Right ventricle myocardium superior (tissue), 1 donor: ENCODE measurements at regions not wholly inside any gene's neighbourhood (a gene's known extent, or its start where the extent isn't known, plus 50 kb on each side); places are given as distances from the start of the nearest gene placed in this dataset.
"Not testable (repeated sequence)": the region's sequence is repeated elsewhere in the genome, so short reads cannot be mapped to it uniquely, and the experiment has no call there.

Experiments
- ATAC-seq: fragments of 200-7000 bp; cut with Tn5 transposase; one replicate; pipeline ENCODE4 v1.9.1; 2020; ENCODE audit warnings: mild to moderate bottlenecking; ENCODE audit not compliant: poor library complexity
- DNase-seq: peaks from one replicate; pipeline ENCODE4 v3.0.0-alpha.2; 2020
- intact Hi-C: fragments of 100-400 bp; cut with DNase I; formaldehyde crosslinking; loops from one replicate; pipeline ENCODE4 v1.11.2; 2022
- donor health status: DM: no; HTN: yes; CAD: no; lungs with severe emphysema.

GRCh38 chr6:137933696-137934095 lies 66.6 kb downstream of the TNFAIP3 start:
- DNase-seq (peak; percentile 53), ATAC-seq (peak; percentile 96)
- intact Hi-C loops = no loop called here

- DNase-seq (no peak), ATAC-seq (no peak)
- intact Hi-C loops = no loop called here
Observed at GRCh38 chr6:137936798-137937197, 69.7 kb downstream of the TNFAIP3 start.

DNA sequence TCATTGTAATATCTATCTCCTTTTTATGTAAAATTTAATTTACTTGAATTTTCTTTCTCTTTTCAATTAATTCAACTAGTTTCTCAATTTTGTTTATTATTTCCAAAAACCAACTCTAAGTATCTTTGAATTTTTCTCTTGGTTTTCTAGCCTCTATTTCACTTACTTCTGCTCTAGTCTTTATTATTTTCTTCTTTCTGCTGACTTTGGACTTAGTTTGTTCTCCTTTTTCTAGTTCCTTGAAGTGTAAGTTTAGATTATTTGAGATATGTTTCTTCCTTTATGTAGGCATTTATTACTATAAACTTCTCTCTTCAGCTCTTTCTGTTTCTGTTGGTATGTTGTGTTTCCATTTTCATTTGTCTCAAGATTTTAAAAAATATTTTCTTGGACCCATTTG lies 70.8 kb downstream of the TNFAIP3 start:
- no peak for DNase-seq
- no peak for ATAC-seq
- intact Hi-C loops = no loop called here

DNA sequence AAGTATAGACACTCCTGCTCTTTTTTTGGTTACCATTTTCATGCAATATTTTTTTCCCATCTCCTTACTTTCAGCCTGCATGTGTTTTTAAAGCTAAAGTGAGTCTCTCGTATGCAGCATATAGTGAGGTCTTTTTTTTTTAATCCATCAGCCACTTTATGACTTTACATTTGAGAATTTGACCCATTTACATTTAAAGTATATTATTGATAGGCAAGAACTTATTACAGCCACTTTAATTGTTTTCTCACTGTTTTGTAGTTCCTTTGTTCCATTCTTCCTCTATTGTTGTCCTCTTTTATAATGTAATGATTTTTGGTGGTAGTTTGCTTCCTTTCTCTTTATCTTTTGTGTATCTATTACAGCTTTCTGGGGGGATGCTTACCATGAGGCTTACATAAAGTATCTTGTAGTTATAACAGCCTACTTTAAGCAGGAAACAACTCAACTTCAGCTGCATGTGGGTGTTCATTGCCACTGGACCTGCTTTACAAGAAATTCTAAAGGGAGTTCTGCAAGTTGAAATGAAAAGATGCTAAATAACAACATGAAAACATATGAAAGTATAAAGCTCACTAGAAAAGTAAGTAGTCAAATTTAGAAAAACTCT lies 71.8 kb downstream of the TNFAIP3 start:
- no peak for ATAC-seq
- intact Hi-C loops = no loop called here
- DNase-seq = no peak

GRCh38 chr6:137941995-137942394 lies 74.9 kb downstream of the TNFAIP3 start:
- ATAC-seq (no peak), DNase-seq (no peak)
- intact Hi-C loops = no loop called here

DNA sequence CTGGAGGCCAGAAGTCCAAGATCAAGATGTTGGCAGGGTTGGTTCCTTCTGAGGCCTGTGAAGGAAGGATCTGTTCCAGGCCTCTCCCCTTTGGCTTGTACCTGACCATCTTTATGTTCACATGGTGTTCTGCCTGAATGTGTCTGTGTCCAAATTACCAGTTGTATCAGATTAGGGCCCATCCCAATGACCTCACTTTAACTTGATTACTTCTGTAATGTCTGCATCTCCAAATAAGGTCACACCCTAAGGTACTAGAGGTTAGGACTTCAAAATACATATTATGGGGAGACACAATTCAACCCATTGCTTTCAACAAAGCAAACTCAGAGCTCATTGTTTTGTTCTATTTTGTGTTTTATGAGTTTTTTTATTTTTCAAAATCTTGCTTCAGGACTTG lies 75.7 kb downstream of the TNFAIP3 start:
- intact Hi-C loops = no loop called here
- no peak for ATAC-seq
- DNase-seq = no peak

- peak; percentile 51 for ATAC-seq
- DNase-seq = not testable (repeated sequence)
- intact Hi-C loops = loop anchor here (2.0 kb wide), 1 partner anchor 238 kb away; no protein-coding TSS in a partner anchor
Observed at GRCh38 chr6:137944381-137944780, 77.3 kb downstream of the TNFAIP3 start.

DNA sequence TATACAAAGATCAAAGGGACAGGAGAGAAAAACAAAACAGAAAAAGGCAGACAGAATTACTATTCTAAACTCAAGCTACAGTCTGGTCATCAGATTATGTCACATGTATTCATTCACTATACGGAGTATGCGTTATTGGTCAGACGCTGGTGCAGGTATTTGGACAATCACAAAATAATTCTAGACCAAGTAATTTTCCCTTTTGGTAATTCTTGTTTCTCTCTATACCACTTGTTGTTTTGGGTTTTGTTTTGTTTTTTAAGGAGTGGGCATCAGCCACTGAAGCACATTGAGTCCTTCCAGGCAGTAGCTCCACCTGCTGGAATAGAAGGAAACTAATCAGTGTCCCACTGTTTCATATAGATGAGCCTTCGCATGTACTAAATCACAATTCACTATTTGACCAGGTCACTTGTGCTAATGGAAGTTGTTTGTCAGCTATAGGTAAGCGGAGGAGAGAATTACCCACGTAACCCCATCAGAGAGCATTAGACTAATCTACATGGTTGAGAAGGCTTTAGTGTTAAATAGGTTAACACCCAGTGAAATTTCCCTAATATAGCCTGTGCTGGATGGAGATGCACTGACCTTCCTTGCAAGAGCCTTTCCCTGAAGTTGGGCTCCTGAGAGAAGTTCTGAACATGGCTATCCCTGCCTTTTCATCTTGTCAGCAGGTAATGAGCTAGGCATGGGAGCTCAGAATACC lies 77.9 kb downstream of the TNFAIP3 start:
- intact Hi-C loops = loop anchor here (2.0 kb wide), 1 partner anchor 238 kb away; no protein-coding TSS in a partner anchor
- no peak for DNase-seq
- peak; percentile 94 for ATAC-seq

DNA sequence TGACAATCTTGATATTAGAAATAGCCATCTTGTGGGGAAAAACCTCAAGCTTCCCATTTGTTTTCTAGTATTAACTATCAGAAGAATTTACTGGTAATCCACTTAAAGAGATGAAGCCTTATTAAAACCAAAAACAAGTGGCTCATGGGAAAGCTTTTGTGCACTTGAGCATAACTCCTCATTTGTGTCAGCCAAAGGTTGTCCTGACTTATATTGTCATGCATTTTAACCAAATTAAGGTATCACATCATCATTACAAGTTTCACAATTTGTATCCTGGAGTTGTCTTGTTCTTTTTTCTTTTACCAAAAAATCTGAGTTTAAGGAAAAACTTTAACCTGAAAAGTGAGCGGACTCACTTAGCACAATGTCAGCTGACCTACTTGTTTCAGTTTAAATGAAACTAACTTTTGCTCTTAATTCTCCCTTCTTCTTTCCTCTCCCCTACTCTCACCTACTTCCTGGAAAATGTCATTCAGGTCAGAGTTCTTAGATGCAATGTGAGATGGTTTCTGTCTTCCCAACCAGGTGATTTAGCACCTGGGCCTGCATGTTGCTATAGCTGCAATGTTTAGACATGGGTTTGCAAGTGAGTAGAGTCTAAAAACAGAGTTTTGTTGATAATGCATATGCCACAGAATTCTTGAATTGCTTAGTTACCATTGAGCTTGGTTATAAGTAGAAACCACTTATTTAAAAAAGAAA lies 82.8 kb downstream of the TNFAIP3 start:
- ATAC-seq (no peak), DNase-seq (no peak)
- intact Hi-C loops = loop anchor here (10.0 kb wide), 1 partner anchor 155 kb away; no protein-coding TSS in a partner anchor

DNA sequence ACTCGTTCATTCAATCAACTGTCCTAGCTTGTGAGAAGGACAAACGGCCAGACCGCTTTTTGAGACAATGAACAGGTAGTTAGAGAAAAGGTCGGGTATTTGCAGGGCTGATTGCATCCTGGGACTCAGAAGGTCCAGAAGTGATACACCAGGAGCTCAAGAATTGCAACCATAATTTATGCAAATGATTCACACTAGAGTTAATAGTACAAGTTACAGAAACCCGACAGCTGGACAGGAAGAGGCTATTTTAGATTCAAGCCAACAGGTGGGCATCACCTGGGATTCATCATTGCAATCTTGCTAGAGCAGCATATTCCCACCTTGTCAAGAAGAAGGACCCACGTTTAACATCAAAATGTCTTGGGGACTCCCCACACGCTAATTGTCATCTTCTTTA lies 83.5 kb downstream of the TNFAIP3 start:
- ATAC-seq (no peak), DNase-seq (no peak)
- intact Hi-C loops = loop anchor here (10.0 kb wide), 1 partner anchor 156 kb away; no protein-coding TSS in a partner anchor

DNA sequence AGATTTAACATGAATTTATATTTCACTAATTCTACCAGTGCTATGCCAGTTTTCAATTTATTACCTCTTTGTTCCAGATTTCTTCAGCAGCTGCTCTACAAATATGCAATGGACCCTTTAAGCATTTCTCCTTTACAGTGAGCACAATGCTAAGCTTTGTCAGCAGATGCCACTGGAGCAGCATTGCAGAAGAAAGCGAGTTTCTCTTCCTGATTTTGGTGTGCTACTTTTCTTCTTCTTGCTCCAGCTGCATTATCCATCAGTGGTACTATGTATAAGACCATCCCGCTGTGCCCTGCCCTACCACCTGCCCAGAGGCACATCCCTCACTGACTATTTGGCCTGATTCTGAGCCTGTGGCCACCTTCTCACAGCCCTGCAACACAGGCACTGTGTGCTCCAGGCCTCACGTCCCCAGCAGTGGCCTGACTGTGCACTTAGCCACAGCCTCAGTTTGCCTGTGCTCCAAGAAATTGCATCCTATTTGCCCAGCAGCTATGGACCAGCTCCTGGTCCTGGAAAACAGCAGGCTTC lies 84.1 kb downstream of the TNFAIP3 start:
- ATAC-seq = peak; percentile 20
- DNase-seq = no peak
- intact Hi-C loops = loop anchor here (10.0 kb wide), 1 partner anchor 156 kb away; no protein-coding TSS in a partner anchor

- no peak for ATAC-seq
- intact Hi-C loops = loop anchor here (10.0 kb wide), 1 partner anchor 157 kb away; no protein-coding TSS in a partner anchor
- DNase-seq = no peak
Observed at GRCh38 chr6:137952247-137952646, 85.2 kb downstream of the TNFAIP3 start.

GRCh38 chr6:137953761-137954160 lies 86.7 kb downstream of the TNFAIP3 start:
- intact Hi-C loops = loop anchor here (10.0 kb wide), 1 partner anchor 159 kb away; no protein-coding TSS in a partner anchor

DNA sequence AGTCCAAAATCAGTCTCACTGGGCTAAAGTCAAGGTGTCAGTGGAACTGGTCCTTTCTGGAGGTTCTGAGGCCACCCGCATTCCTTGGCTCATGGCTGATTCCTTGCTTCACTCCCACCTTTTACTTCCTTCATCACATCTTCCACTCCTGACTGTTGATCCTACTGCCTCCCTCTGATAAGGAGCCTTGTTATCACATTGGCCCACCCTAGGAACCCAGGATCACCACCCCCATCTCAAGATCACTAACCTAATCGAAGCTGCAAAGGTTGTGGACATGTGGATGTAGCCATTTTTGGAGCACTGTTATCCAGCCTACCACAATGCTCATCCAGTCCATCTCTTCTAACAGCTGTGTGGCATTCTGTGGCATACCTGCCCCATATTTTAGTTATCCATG lies 87.2 kb downstream of the TNFAIP3 start:
- ATAC-seq (no peak), DNase-seq (no peak)
- intact Hi-C loops = loop anchor here (10.0 kb wide), 1 partner anchor 159 kb away; no protein-coding TSS in a partner anchor

More at GRCh38 chr6:137953761-137954160, 86.7 kb downstream of the TNFAIP3 start:
- no peak for ATAC-seq
- DNase-seq = no peak

DNA sequence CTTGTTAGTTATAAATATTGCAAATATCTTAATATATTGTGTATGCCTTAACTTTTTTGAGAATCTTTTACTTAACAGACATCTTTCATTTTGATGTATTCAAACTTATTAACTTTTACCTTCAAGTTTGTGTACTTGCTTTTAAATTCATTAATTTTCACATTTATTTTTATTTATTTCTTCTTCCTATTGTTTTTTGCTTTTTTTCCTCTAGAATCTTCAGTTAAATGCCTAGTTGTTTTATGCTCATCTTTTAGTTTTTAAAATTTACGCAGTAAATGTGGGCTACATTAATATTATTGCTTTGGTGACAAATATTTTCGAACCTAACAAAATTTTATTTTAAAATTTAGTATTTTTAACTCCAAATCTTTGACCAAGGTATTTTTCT lies 89.0 kb downstream of the TNFAIP3 start:
- DNase-seq (no peak), ATAC-seq (no peak)
- intact Hi-C loops = loop anchor here (10.0 kb wide), 1 partner anchor 161 kb away; no protein-coding TSS in a partner anchor

- intact Hi-C loops = loop anchor here (10.0 kb wide), 1 partner anchor 163 kb away; no protein-coding TSS in a partner anchor
- ATAC-seq (no peak), DNase-seq (no peak)
Observed at GRCh38 chr6:137957471-137957870, 90.4 kb downstream of the TNFAIP3 start.

DNA sequence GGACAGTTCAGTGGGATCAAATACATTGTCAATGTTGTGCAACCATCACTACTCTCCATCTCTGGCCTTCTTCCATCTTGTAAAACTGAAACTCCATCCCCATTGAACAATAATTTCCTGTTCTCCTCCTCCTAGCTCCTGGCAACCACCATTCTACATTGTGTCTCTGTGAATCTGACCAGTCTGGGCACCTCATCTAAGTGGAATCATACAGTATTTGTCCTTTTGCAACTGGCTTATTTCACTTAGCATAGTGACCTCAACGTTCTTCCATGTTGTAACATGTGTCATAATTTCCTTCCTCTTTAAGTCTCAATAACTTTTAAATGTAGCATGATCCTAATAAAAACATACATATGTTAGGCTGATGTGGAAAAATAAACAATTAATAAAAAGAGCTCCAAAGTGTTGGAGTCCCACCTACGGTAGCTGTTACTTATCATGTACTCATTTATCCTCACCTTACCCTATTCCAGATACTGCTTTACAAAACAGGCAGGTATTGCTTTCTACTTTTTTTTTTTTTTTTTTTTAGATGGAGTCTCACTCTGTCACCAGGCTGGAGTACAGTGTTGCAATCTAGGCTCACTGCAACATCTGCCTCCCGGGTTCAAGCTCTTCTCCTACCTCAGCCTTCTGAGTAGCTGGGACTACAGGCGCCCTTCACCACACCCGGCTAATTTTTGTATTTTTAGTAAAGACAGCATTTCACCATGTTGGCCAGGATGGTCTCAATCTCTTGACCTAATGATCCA lies 91.9 kb downstream of the TNFAIP3 start:
- intact Hi-C loops = loop anchor here (10.0 kb wide), 1 partner anchor 164 kb away; no protein-coding TSS in a partner anchor
- ATAC-seq (peak; percentile 39), DNase-seq (no peak)

- DNase-seq = no peak
Observed at GRCh38 chr6:137962725-137963124, 95.7 kb downstream of the TNFAIP3 start.

More at GRCh38 chr6:137962725-137963124, 95.7 kb downstream of the TNFAIP3 start:
- no peak for ATAC-seq
- intact Hi-C loops = no loop called here
